BJ (cell line): ENCODE measurements at regions not wholly inside any gene's neighbourhood (a gene's known extent, or its start where the extent isn't known, plus 50 kb on each side); places are given as distances from the start of the nearest gene placed in this dataset.

Experiments used
- CTCF ChIA-PET: fragments of 350-600 bp; formaldehyde crosslinking; extraction: SDS; loops from one replicate; lab custom pipeline; 2021; ENCODE audit warnings: antibody characterized with exemption, inconsistent platforms; lab: Yijun Ruan, JAX
- POLR2A ChIA-PET: fragments of 300-600 bp; sonication (Branson Sonifier 250); formaldehyde crosslinking; extraction: SDS; loops from one replicate; lab custom pipeline; 2021; ENCODE audit warnings: antibody characterized with exemption; lab: Charles Lee
- DNase-seq: peaks from one replicate; pipeline ENCODE4 v3.0.0-alpha.2; 2011; ENCODE audit warnings: low read depth
- H3K27me3 ChIP-seq: 2 replicates; pipeline ENCODE4 v1.6.0; 2011; ENCODE audit warnings: low read length; ENCODE audit not compliant: control insufficient read depth, insufficient read depth
- H3K36me3 ChIP-seq: 2 replicates; pipeline ENCODE4 v1.5.1; 2011; ENCODE audit warnings: low read length; ENCODE audit not compliant: control insufficient read depth, insufficient read depth
- H3K4me3 ChIP-seq: 2 replicates; pipeline ENCODE4 v1.5.1; 2011; ENCODE audit warnings: low read depth, mild to moderate bottlenecking, control low read depth, low read length
- TF ChIP-seq, protein P1 (sequence below): IDR thresholded peaks from 2 replicates; pipeline ENCODE4 v1.5.1; 2011; ENCODE audit warnings: low read depth, mild to moderate bottlenecking, control low read depth, inconsistent platforms, low read length, moderate library complexity; ENCODE audit not compliant: insufficient read depth

DNA sequence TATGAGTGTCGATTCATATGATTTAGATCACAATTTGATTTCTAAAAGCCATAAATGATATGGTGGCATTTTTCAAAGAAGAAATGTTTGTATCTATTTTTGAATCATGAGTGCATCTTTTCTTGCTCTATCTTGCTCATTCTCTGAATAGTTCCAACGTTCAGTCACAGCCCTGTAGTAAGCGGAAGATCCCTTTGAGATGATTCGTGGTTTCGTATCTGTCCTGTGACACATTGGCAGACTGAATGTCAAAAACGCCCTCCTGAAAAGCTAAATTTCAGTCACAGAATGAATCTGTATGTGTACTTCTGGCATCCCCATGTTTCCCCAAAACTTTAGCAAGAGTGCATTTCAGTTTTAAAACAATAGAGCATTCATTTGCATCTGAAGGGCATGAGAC, 1066.9 kb upstream of the TENM3 start:
- DNase-seq, result no peak
- CTCF ChIA-PET, result interaction anchor here (0.7 kb wide), 1 partner anchor 85 kb away, joined by 3 read pairs; no protein-coding TSS in a partner anchor

DNA sequence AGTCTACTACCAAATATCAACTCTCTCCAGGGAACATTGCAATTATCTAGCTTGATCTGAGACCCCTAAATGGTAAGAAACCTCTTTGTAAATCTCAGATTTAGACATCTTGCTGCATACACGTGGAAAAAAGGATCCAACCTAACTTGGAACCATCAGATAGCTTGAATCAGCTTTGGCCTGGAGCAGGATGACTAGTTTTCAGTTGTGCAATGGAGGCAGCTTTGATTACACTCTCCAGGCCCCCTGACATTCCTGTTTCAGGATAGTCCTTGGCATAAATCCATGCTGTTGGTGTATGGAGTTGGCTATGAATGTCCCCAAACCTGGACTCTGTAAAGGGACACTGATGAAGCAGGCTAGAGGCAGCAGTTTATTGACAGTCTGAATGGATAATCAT, 1061.9 kb upstream of the TENM3 start:
- TF ChIP-seq, protein P1, sequence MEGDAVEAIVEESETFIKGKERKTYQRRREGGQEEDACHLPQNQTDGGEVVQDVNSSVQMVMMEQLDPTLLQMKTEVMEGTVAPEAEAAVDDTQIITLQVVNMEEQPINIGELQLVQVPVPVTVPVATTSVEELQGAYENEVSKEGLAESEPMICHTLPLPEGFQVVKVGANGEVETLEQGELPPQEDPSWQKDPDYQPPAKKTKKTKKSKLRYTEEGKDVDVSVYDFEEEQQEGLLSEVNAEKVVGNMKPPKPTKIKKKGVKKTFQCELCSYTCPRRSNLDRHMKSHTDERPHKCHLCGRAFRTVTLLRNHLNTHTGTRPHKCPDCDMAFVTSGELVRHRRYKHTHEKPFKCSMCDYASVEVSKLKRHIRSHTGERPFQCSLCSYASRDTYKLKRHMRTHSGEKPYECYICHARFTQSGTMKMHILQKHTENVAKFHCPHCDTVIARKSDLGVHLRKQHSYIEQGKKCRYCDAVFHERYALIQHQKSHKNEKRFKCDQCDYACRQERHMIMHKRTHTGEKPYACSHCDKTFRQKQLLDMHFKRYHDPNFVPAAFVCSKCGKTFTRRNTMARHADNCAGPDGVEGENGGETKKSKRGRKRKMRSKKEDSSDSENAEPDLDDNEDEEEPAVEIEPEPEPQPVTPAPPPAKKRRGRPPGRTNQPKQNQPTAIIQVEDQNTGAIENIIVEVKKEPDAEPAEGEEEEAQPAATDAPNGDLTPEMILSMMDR, result no peak
- POLR2A ChIA-PET, result no interaction called here
- H3K4me3 ChIP-seq, result no peak overlapping the region
- DNase-seq, result no peak
- H3K36me3 ChIP-seq, result no peaks in the 10 kb centered on the region
- CTCF ChIA-PET, result no interaction called here
- H3K27me3 ChIP-seq, result no peaks in the 10 kb centered on the region

More for the DNA sequence above, 1066.9 kb upstream of the TENM3 start:
- Histone ChIP-seq H3K4me3 (no peak overlapping the region), H3K27me3 (no peaks in the 10 kb centered on the region), H3K36me3 (no peaks in the 10 kb centered on the region)
- POLR2A ChIA-PET, result no interaction called here
- TF ChIP-seq, protein P1, result no peak

- TF ChIP-seq, protein P1, result no peak
- CTCF ChIA-PET, result no interaction called here
- no peak overlapping the region for H3K4me3 ChIP-seq
- POLR2A ChIA-PET, result no interaction called here
- DNase-seq, result no peak
- H3K36me3 ChIP-seq, result no peaks in the 10 kb centered on the region
- H3K27me3 ChIP-seq, result no peaks in the 10 kb centered on the region
These were observed 1053.5 kb upstream of the TENM3 start for GRCh38 chr4:181189751-181190150.

DNA sequence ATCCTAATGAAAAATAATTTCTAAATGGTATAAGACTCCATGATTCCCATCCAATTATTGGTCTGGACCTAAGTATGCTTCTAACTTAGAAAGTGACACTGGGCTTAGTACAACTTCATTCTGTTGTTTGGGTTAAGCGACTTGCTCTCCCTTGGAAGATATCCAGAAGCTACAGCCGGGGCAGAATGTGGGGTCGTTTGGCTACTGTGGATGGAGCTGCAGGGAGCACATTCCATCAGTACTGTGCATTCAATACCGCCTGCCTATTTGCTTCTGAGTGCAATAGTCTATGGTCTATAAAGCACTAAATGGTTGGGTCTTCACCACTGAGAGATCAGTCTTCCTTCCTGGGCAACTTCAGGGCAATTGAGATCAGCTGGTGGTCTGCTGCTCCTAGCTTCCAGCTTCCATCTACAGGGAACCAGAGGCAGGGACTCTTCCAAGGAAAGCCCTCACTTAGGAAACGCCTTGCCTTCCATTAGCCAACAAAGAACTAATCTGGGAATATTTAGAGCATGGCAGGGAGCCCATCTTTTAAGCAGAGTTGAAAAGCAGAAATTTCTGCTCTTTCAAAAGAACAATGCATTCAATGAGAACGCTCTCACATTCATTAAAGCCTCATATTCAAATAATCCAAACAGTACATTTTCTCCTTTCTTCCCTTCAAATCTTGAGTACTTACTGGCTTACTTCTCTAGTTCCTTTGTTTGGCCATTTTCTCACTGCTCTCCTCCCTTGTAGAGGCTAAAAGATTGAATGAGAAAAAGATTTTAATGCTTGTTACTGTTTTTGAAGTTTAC, 1049.9 kb upstream of the TENM3 start:
- no peaks in the 10 kb centered on the region for H3K27me3 ChIP-seq
- H3K4me3 ChIP-seq, result no peak overlapping the region
- no peak for DNase-seq
- CTCF ChIA-PET, result no interaction called here
- POLR2A ChIA-PET, result no interaction called here
- no peaks in the 10 kb centered on the region for H3K36me3 ChIP-seq
- TF ChIP-seq, protein P1, result no peak

DNA sequence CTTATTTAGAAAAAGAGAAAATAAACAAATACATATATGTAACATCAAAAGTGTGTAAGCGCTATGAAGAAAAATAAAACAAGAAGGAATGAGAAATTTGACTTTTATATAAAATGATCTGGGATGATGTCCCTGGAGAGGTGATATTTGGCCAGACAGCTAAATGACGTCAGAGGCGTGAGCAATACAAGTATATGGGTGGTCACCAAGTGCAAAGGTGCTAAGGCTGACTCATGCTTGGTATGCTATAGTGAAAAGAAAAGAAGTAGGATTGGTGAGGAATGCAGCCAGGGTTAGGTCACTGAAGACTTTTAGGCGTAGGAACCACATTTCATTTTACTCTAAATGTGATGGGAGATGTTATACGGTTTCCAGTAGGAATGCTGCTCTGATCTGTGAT, 1049.1 kb upstream of the TENM3 start:
- DNase-seq, result no peak

More for the DNA sequence above, 1049.1 kb upstream of the TENM3 start:
- POLR2A ChIA-PET, result no interaction called here
- H3K4me3 ChIP-seq, result no peak overlapping the region
- CTCF ChIA-PET, result no interaction called here
- TF ChIP-seq, protein P1, result no peak
- H3K36me3 ChIP-seq, result no peaks in the 10 kb centered on the region
- H3K27me3 ChIP-seq, result no peaks in the 10 kb centered on the region
